Subcutaneous abdominal adipose tissue (tissue), 5 donors: ENCODE measurements at regions not wholly inside any gene's neighbourhood (a gene's known extent, or its start where the extent isn't known, plus 50 kb on each side); places are given as distances from the start of the nearest gene placed in this dataset.
"Not testable (repeated sequence)": the region's sequence is repeated elsewhere in the genome, so short reads cannot be mapped to it uniquely, and the experiment has no call there.

Source experiments
- H3K27ac ChIP-seq: one replicate; pipeline ENCODE4 v1.7.0; 2013; ENCODE audit warnings: low read depth, mild to moderate bottlenecking, inconsistent platforms, low read length, moderate library complexity
- H3K27me3 ChIP-seq, 5 donors: one replicate each; pipeline ENCODE4 v1.7.0; 2013; ENCODE audit warnings: low read length in 5 of 5, inconsistent platforms in 1 of 5; ENCODE audit not compliant: control insufficient read depth in 5 of 5, insufficient read depth in 4 of 5
- H3K36me3 ChIP-seq, 5 donors: one replicate each; pipeline ENCODE4 v1.7.0; 2013; ENCODE audit warnings: low read length in 5 of 5; ENCODE audit not compliant: control insufficient read depth in 5 of 5, insufficient read depth in 5 of 5
- H3K4me1 ChIP-seq, 5 donors: one replicate each; pipeline ENCODE4 v1.7.0; 2013; ENCODE audit warnings: low read length in 5 of 5, mild to moderate bottlenecking in 3 of 5, moderate library complexity in 1 of 5; ENCODE audit not compliant: control insufficient read depth in 5 of 5, insufficient read depth in 5 of 5
- H3K4me3 ChIP-seq, 5 donors: one replicate each; pipeline ENCODE4 v1.7.0; 2013; ENCODE audit warnings: low read length in 5 of 5, low read depth in 1 of 5
- H3K9ac ChIP-seq, 5 donors: one replicate each; pipeline ENCODE4 v1.7.0; 2013; ENCODE audit warnings: low read length in 5 of 5, mild to moderate bottlenecking in 4 of 5, moderate library complexity in 3 of 5
- H3K9me3 ChIP-seq, 5 donors: one replicate each; pipeline ENCODE4 v1.7.0; 2013; ENCODE audit warnings: low read length in 5 of 5; ENCODE audit not compliant: control insufficient read depth in 5 of 5
- donor health status: healthy.
- donor health status: healthy.
- donor health status: healthy.
- donor health status: healthy.
- donor health status: healthy.

DNA sequence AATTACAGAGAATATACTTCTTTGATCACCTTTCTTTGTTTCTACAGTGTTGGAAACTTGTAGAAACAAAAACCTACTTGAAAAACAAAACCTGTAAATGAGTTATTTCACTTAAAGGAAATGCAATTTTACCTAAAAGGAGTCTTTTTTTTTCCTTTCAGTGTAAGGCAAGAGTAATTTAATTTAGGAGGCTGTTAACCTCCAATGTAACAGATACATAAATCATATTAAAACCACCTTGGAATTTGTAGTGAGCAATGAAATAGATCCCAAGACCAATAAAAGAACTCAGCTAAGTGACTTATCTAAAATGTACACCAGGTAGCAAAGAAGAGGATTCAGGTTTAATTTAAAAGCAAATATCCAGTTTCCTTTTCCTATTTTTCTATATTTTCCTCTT, 524.8 kb downstream of the CSNK1G3 start:
- Histone ChIP-seq H3K36me3 (no peaks in the 10 kb centered on the region), H3K27ac (no peak overlapping the region), H3K4me3 (no peak overlapping the region), H3K9me3 (no peaks in the 10 kb centered on the region), H3K27me3 (no peaks in the 10 kb centered on the region), H3K4me1 (peaks cover 0 to 4% (median 3%) of the 10 kb centered on the region in 5 donors), H3K9ac (no peak overlapping the region)

DNA sequence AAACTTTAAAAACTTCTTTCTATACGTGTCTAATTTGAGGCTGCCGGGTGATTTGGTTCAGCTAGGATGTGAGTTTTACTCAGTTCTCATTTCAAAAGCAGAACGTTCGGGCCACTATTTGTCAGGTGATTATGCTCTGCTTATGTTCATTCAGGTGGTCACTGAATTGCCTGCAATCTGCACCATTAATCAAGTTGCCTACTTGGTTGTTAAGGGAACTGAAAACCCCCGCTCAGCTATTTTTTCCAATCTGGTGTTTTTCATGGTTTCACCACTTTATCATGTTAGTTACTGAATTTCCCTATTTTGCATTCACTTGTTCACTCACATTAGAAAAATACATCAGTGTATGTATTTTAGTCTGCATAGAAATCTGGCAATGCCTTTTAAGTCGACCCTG, 523.0 kb downstream of the CSNK1G3 start:
- Histone ChIP-seq H3K4me1 (no peaks in the 10 kb centered on the region), H3K27ac (no peak overlapping the region), H3K36me3 (no peaks in the 10 kb centered on the region), H3K9me3 (no peaks in the 10 kb centered on the region), H3K9ac (no peak overlapping the region), H3K4me3 (no peak overlapping the region), H3K27me3 (no peaks in the 10 kb centered on the region)

DNA sequence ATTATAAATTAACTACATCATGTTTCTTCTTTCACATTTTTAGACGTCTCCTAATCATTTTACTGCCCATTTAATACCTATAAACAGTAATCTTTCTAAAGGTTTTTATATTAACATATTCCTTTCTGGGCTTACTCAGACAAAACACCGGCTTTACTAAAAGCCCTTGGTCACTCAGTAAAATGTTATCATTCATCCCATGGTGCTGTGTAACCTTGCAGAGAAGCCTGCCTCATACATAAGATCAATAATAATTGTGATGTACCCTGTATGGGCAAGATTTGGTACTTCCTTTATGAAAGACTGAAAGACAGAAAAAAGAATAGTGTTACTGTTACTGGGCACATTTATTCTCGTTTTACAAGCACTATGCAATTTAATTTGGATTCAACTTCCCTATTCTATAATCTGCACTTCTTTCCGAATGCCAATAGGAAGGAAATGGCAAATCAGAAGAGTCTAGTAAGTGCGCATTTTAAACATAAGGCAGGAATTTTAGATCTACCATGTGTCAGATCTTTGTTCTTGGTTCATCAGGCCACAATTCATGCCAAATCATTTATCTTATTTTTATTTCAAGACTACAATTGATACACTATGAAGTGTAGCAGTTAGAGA, 522.2 kb downstream of the CSNK1G3 start:
- Histone ChIP-seq H3K9me3 (no peaks in the 10 kb centered on the region), H3K4me3 (no peak overlapping the region), H3K27ac (no peak overlapping the region)

DNA sequence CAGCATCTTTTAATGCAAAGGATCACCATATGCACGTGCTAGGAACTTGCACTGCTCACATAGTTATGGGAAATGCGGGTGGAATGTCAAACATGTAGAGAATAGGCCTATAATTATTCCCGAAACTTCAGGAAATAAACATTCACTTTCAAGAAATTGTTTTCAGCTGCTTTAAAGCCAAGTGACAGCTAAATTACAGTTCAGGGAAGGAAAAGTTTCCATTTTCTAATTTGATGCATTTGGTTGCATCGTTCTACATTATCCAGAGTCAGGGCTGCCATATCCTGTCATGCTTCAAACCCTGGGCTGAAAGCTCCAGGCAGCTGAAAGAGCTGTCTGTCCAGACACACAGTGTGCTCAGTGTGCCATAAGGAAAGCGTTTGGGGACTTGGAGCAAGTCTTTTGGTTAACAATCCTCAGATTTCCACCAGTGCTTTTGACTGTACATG, 518.1 kb downstream of the CSNK1G3 start:
- H3K27ac ChIP-seq = no peak overlapping the region
- no peaks in the 10 kb centered on the region for H3K27me3 ChIP-seq

More for the DNA sequence above, 522.2 kb downstream of the CSNK1G3 start:
- Histone ChIP-seq H3K36me3 (no peaks in the 10 kb centered on the region), H3K27me3 (no peaks in the 10 kb centered on the region), H3K4me1 (no peaks in the 10 kb centered on the region), H3K9ac (no peak overlapping the region)

DNA sequence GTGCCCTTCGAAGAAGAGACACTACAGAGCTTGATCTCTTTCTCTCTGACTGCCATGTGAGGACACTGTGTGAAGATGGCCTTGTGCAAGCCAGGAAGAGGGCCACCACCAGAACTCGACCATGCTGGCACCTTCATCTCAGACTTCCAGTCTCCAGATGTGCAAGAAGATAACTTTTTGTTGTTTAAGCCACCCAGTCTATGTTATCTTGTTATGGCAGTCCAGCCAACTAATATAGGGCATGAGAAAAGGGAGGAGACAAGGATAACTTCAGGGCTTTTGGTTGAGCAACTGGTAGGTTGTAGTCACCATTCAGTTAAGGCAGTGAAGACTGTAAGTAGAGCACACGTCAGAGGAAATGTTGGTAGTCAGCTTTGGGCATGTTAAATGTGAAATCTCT, 515.5 kb downstream of the CSNK1G3 start:
- Histone ChIP-seq H3K4me1 (no peaks in the 10 kb centered on the region), H3K27me3 (no peaks in the 10 kb centered on the region), H3K36me3 (no peaks in the 10 kb centered on the region), H3K9me3 (no peaks in the 10 kb centered on the region), H3K4me3 (no peak overlapping the region), H3K9ac (no peak overlapping the region), H3K27ac (no peak overlapping the region)

More for the DNA sequence above, 518.1 kb downstream of the CSNK1G3 start:
- H3K4me1 ChIP-seq = no peaks in the 10 kb centered on the region
- H3K9ac ChIP-seq = no peak overlapping the region
- no peak overlapping the region for H3K4me3 ChIP-seq
- no peaks in the 10 kb centered on the region for H3K9me3 ChIP-seq
- no peaks in the 10 kb centered on the region for H3K36me3 ChIP-seq

DNA sequence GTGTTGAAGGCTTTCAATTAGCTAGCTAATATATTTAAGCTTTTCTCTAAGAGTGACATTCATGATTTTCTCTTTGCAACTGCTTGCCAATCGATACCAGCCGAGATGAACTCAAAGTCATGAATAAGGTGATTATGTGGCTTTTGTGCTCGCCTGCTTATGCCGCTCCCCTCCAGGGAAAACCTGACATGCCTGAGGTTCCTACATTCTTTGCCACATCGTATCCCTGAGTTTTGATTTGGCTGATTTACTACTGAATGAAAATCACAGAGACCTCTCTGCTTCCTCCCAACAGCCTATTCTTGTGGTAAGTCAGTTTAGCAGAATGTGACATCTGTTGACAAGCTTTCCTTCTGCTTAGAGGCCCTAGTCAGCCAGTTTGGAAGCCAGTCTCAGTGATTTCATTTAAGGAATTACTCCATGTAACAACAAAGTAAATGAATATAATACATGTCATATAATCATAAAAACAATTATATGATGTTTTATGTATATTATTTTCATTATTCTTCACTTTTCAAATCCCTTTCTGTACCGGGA, 513.4 kb downstream of the CSNK1G3 start:
- Histone ChIP-seq H3K4me3 (no peak overlapping the region), H3K9ac (no peak overlapping the region), H3K9me3 (no peaks in the 10 kb centered on the region), H3K36me3 (no peaks in the 10 kb centered on the region), H3K27ac (no peak overlapping the region), H3K27me3 (no peaks in the 10 kb centered on the region), H3K4me1 (no peaks in the 10 kb centered on the region)

DNA sequence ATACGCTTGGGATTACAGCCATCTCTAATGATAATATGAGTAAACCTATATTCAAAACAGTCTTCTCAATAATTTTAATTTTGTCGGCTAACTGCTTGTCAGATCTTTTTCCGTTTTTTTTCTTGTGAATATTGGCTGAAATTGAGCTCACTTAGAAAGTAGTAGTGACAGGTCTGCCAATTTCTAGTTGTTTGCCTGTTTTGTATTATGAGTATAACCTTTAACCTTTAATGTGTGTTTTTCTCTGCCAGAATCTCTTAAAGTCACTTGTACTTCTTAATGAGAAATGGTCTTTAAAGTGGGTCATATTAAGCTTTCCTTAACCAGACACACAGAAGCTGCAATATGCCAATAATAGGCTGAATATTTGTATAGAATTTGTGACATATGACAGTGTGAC, 511.0 kb downstream of the CSNK1G3 start:
- Histone ChIP-seq H3K27ac (no peak overlapping the region), H3K9me3 (peaks cover 0 to 8% (median 0%) of the 10 kb centered on the region in 5 donors)

DNA sequence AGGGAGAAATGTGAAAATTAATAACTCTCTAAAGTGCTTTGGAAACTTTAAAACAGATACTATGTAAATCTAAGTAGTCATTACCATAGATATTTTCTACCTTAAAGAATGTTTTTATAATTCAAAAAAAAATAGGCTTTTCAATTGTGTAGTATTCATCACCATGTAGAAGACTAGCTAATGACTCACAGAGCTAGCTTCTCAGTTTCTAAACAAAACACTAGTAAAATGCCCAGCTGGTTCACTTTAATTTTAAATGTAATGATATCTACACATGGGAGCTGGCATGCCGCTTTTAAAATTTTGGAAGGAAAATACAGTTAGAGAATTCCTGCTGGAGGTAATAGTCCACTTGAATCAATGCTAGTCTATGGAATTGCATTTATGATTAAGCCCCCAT, 509.8 kb downstream of the CSNK1G3 start:
- Histone ChIP-seq H3K4me1 (no peaks in the 10 kb centered on the region), H3K9ac (no peak overlapping the region), H3K4me3 (no peak overlapping the region), H3K36me3 (no peaks in the 10 kb centered on the region), H3K27me3 (no peaks in the 10 kb centered on the region), H3K9me3 (peaks cover 0 to 8% (median 0%) of the 10 kb centered on the region in 5 donors), H3K27ac (no peak overlapping the region)

More for the DNA sequence above, 511.0 kb downstream of the CSNK1G3 start:
- Histone ChIP-seq H3K27me3 (no peaks in the 10 kb centered on the region), H3K4me3 (no peak overlapping the region), H3K4me1 (no peaks in the 10 kb centered on the region), H3K36me3 (no peaks in the 10 kb centered on the region), H3K9ac (no peak overlapping the region)

DNA sequence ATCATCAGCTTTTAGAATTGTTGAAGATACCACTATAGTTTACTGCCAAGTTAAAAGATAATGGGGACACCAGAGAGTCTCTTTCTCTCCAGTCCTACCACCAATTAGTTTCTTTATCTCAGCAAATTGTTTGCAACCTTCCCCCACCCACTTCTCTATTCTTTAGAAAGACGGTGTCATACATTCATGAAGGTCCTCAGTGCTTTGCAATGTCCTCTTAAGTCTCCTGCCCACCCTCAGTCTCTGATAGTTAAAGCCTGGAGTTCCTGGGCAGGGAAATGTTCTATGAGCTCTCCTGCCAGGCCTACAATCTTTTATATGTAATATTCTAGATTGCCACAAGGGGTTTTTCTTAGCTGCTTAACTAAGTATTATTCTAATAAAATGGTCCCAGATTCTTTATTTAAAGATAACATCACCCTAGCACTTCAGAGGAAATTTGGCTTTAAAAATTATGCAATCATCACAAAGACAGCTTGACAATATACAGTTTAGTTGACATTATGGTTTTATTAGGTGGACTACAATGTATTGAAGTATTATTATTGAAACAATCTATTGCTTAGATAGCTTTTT, 509.2 kb downstream of the CSNK1G3 start:
- H3K9ac ChIP-seq = no peak overlapping the region
- no peak overlapping the region for H3K27ac ChIP-seq
- H3K27me3 ChIP-seq = no peaks in the 10 kb centered on the region
- H3K4me3 ChIP-seq = no peak overlapping the region
- H3K4me1 ChIP-seq = no peaks in the 10 kb centered on the region
- no peaks in the 10 kb centered on the region for H3K36me3 ChIP-seq
- H3K9me3 ChIP-seq = peaks cover 0 to 8% (median 0%) of the 10 kb centered on the region in 5 donors

DNA sequence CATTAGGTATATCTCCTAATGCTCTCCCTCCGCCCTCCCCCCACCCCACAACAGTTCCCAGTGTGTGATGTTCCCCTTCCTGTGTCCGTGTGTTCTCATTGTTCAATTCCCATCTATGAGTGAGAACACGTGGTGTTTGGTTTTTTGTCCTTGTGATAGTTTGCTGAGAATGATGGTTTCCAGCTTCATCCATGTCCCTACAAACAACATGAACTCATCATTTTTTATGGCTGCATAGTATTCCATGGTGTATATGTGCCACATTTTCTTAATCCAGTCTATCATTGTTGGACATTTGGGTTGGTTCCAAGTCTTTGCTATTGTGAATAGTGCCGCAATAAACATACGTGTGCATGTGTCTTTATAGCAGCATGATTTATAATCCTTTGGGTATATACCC, 505.3 kb downstream of the CSNK1G3 start:
- H3K27ac ChIP-seq, H3K27me3 ChIP-seq, H3K4me1 ChIP-seq, H3K36me3 ChIP-seq, H3K4me3 ChIP-seq, H3K9ac ChIP-seq, H3K9me3 ChIP-seq: not testable (repeated sequence)
